Fibroblast of upper back skin (primary cell): ENCODE measurements at regions not wholly inside any gene's neighbourhood (a gene's known extent, or its start where the extent isn't known, plus 50 kb on each side); places are given as distances from the start of the nearest gene placed in this dataset.
A peak's percentile ranks its signal among the peaks of the same experiment; 100 is the strongest.

Source experiments
- DNase-seq: peaks from one replicate; pipeline ENCODE4 v3.0.0-alpha.2; 2013

- DNase-seq = no peak
Measured at GRCh38 chr10:2850202-2850601, 217.1 kb upstream of the PFKP start.

- DNase-seq = no peak
Measured at GRCh38 chr10:2844925-2845324, 222.4 kb upstream of the PFKP start.

GRCh38 chr10:2839081-2839725 lies 228.1 kb upstream of the PFKP start:
- DNase-seq = no peak

GRCh38 chr10:2837674-2838073 lies 229.7 kb upstream of the PFKP start:
- peak; percentile 70 for DNase-seq

- no peak for DNase-seq
Measured at GRCh38 chr10:2836921-2837662, 230.3 kb upstream of the PFKP start.

GRCh38 chr10:2834214-2834613 lies 233.1 kb upstream of the PFKP start:
- DNase-seq = no peak

- no peak for DNase-seq
Measured at GRCh38 chr10:2831509-2831908, 235.8 kb upstream of the PFKP start.

- no peak for DNase-seq
Measured at GRCh38 chr10:2828741-2829140, 238.6 kb upstream of the PFKP start.

GRCh38 chr10:2826675-2827074 lies 240.7 kb upstream of the PFKP start:
- no peak for DNase-seq

GRCh38 chr10:2825841-2826240 lies 241.5 kb upstream of the PFKP start:
- no peak for DNase-seq

GRCh38 chr10:2817940-2818636 lies 249.3 kb upstream of the PFKP start:
- no peak for DNase-seq

GRCh38 chr10:2813693-2814092 lies 253.7 kb upstream of the PFKP start:
- DNase-seq = no peak

- no peak for DNase-seq
Measured at GRCh38 chr10:2813286-2813685, 254.1 kb upstream of the PFKP start.

GRCh38 chr10:2812631-2813030 lies 254.7 kb upstream of the PFKP start:
- DNase-seq = no peak

- no peak for DNase-seq
Measured at GRCh38 chr10:2800178-2800577, 267.2 kb upstream of the PFKP start.

GRCh38 chr10:2798336-2799022 lies 268.9 kb upstream of the PFKP start:
- no peak for DNase-seq

GRCh38 chr10:2791774-2792443 lies 275.4 kb upstream of the PFKP start:
- no peak for DNase-seq

- DNase-seq = no peak
Measured at GRCh38 chr10:2790396-2791188, 276.8 kb upstream of the PFKP start.

- DNase-seq = no peak
Measured at GRCh38 chr10:2786251-2786650, 281.1 kb upstream of the PFKP start.

- DNase-seq = no peak
Measured at GRCh38 chr10:2784766-2785165, 282.6 kb upstream of the PFKP start.

GRCh38 chr10:2782950-2783349 lies 284.4 kb upstream of the PFKP start:
- DNase-seq = no peak

- DNase-seq = no peak
Measured at GRCh38 chr10:2782265-2782664, 285.1 kb upstream of the PFKP start.
